Effector memory CD4-positive, alpha-beta T cell (primary cell): ENCODE measurements at regions not wholly inside any gene's neighbourhood (a gene's known extent, or its start where the extent isn't known, plus 50 kb on each side); places are given as distances from the start of the nearest gene placed in this dataset.
A peak's percentile ranks its signal among the peaks of the same experiment; 100 is the strongest.

ENCODE experiments used
- DNase-seq, 3 donors: peaks; one replicate each; pipeline ENCODE4 v3.0.0-alpha.2; 2020
- H3K27ac ChIP-seq: 2 replicates; pipeline ENCODE4 v1.7.0; 2013; ENCODE audit warnings: mild to moderate bottlenecking, low read length, moderate library complexity; ENCODE audit not compliant: insufficient read depth, poor library complexity, severe bottlenecking
- H3K27me3 ChIP-seq: replicated peaks from 2 replicates; pipeline ENCODE4 v1.7.0; 2013; ENCODE audit warnings: mild to moderate bottlenecking, low read length; ENCODE audit not compliant: insufficient read depth, control insufficient read depth, poor library complexity, severe bottlenecking
- H3K36me3 ChIP-seq: 2 replicates; pipeline ENCODE4 v1.7.0; 2013; ENCODE audit warnings: mild to moderate bottlenecking, low read length, moderate library complexity; ENCODE audit not compliant: control insufficient read depth, insufficient read depth
- H3K4me1 ChIP-seq: 2 replicates; pipeline ENCODE4 v1.7.0; 2013; ENCODE audit warnings: low read length, mild to moderate bottlenecking; ENCODE audit not compliant: control insufficient read depth, insufficient read depth, poor library complexity, severe bottlenecking
- H3K4me3 ChIP-seq: 2 replicates; pipeline ENCODE4 v1.7.0; 2013; ENCODE audit warnings: low read length, low read depth, mild to moderate bottlenecking; ENCODE audit not compliant: insufficient read depth, poor library complexity, severe bottlenecking
- H3K9me3 ChIP-seq: 2 replicates; pipeline ENCODE4 v1.7.0; 2013; ENCODE audit warnings: mild to moderate bottlenecking, low read length, moderate library complexity; ENCODE audit not compliant: control insufficient read depth

- no peak overlapping the region for H3K4me3 ChIP-seq
- no peak for DNase-seq
- H3K9me3 ChIP-seq = no peaks in the 10 kb centered on the region
These were observed 397.9 kb upstream of the ATP2B1 start for GRCh38 chr12:90106568-90106967.

GRCh38 chr12:90102957-90103652 lies 394.5 kb upstream of the ATP2B1 start:
- H3K27me3 ChIP-seq = no peaks in the 10 kb centered on the region
- H3K4me3 ChIP-seq = no peak overlapping the region
- H3K36me3 ChIP-seq = no peaks in the 10 kb centered on the region
- H3K27ac ChIP-seq = no peak overlapping the region
- no peaks in the 10 kb centered on the region for H3K4me1 ChIP-seq
- peak in 1 of 3 donors; percentile 2 for DNase-seq
- no peaks in the 10 kb centered on the region for H3K9me3 ChIP-seq

More at GRCh38 chr12:90106568-90106967, 397.9 kb upstream of the ATP2B1 start:
- Histone ChIP-seq H3K27ac (no peak overlapping the region), H3K27me3 (no peaks in the 10 kb centered on the region), H3K4me1 (no peaks in the 10 kb centered on the region), H3K36me3 (no peaks in the 10 kb centered on the region)

GRCh38 chr12:90100579-90100978 lies 391.9 kb upstream of the ATP2B1 start:
- DNase-seq = no peak
- no peak overlapping the region for H3K4me3 ChIP-seq
- H3K9me3 ChIP-seq = no peaks in the 10 kb centered on the region
- H3K36me3 ChIP-seq = no peaks in the 10 kb centered on the region
- no peaks in the 10 kb centered on the region for H3K4me1 ChIP-seq
- no peak overlapping the region for H3K27ac ChIP-seq
- H3K27me3 ChIP-seq = no peaks in the 10 kb centered on the region

- no peak overlapping the region for H3K27ac ChIP-seq
- H3K4me3 ChIP-seq = no peak overlapping the region
- H3K27me3 ChIP-seq = no peaks in the 10 kb centered on the region
- H3K36me3 ChIP-seq = no peaks in the 10 kb centered on the region
- H3K4me1 ChIP-seq = no peaks in the 10 kb centered on the region
- no peak for DNase-seq
- H3K9me3 ChIP-seq = no peaks in the 10 kb centered on the region
These were observed 390.6 kb upstream of the ATP2B1 start for GRCh38 chr12:90099288-90099687.

GRCh38 chr12:90098132-90098779 lies 389.6 kb upstream of the ATP2B1 start:
- no peak overlapping the region for H3K27ac ChIP-seq
- no peaks in the 10 kb centered on the region for H3K27me3 ChIP-seq
- no peaks in the 10 kb centered on the region for H3K4me1 ChIP-seq
- H3K9me3 ChIP-seq = no peaks in the 10 kb centered on the region
- H3K4me3 ChIP-seq = no peak overlapping the region
- no peak for DNase-seq
- no peaks in the 10 kb centered on the region for H3K36me3 ChIP-seq

- Histone ChIP-seq H3K27ac (no peak overlapping the region), H3K36me3 (no peaks in the 10 kb centered on the region), H3K4me1 (no peaks in the 10 kb centered on the region), H3K9me3 (no peaks in the 10 kb centered on the region), H3K4me3 (no peak overlapping the region), H3K27me3 (no peaks in the 10 kb centered on the region)
- no peak for DNase-seq
These were observed 383.2 kb upstream of the ATP2B1 start for GRCh38 chr12:90091809-90092208.

- no peak overlapping the region for H3K27ac ChIP-seq
- H3K4me3 ChIP-seq = no peak overlapping the region
- no peaks in the 10 kb centered on the region for H3K9me3 ChIP-seq
- DNase-seq = no peak
- no peaks in the 10 kb centered on the region for H3K4me1 ChIP-seq
- no peaks in the 10 kb centered on the region for H3K36me3 ChIP-seq
- no peaks in the 10 kb centered on the region for H3K27me3 ChIP-seq
These were observed 382.5 kb upstream of the ATP2B1 start for GRCh38 chr12:90090929-90091651.

- Histone ChIP-seq H3K27me3 (no peaks in the 10 kb centered on the region), H3K9me3 (no peaks in the 10 kb centered on the region), H3K27ac (no peak overlapping the region), H3K4me1 (no peaks in the 10 kb centered on the region), H3K36me3 (no peaks in the 10 kb centered on the region), H3K4me3 (no peak overlapping the region)
- no peak for DNase-seq
These were observed 377.6 kb upstream of the ATP2B1 start for GRCh38 chr12:90086281-90086680.

GRCh38 chr12:90085494-90086274 lies 377.0 kb upstream of the ATP2B1 start:
- Histone ChIP-seq H3K27me3 (no peaks in the 10 kb centered on the region), H3K27ac (no peak overlapping the region), H3K9me3 (no peaks in the 10 kb centered on the region), H3K4me3 (no peak overlapping the region), H3K36me3 (no peaks in the 10 kb centered on the region), H3K4me1 (no peaks in the 10 kb centered on the region)
- DNase-seq = no peak
